H9 (cell line): ENCODE measurements at regions not wholly inside any gene's neighbourhood (a gene's known extent, or its start where the extent isn't known, plus 50 kb on each side); places are given as distances from the start of the nearest gene placed in this dataset.

ENCODE experiments used
- DNase-seq: peaks from one replicate; pipeline ENCODE4 v3.0.0-alpha.2; 2017
- H2AFZ ChIP-seq: one replicate; pipeline ENCODE4 v1.6.1; 2013; ENCODE audit warnings: mild to moderate bottlenecking, low read length, control low read depth, moderate library complexity
- H2AK5ac ChIP-seq: 2 replicates; pipeline ENCODE4 v1.6.1; 2013; ENCODE audit warnings: low read length, control low read depth, mixed read lengths; ENCODE audit not compliant: insufficient read length
- H2BK120ac ChIP-seq: one replicate; pipeline ENCODE4 v1.6.1; 2013; ENCODE audit warnings: low read depth, mild to moderate bottlenecking, low read length, control low read depth, inconsistent platforms; ENCODE audit not compliant: poor library complexity, severe bottlenecking
- H2BK12ac ChIP-seq: 2 replicates; pipeline ENCODE4 v1.6.1; 2013; ENCODE audit warnings: low read length, control low read depth, mixed read lengths, low read depth; ENCODE audit not compliant: insufficient read length
- H2BK15ac ChIP-seq: 2 replicates; pipeline ENCODE4 v1.6.1; 2013; ENCODE audit warnings: low read depth, low read length, control low read depth
- H2BK20ac ChIP-seq: one replicate; pipeline ENCODE4 v1.6.1; 2013; ENCODE audit warnings: low read depth, mild to moderate bottlenecking, low read length, control low read depth, inconsistent platforms; ENCODE audit not compliant: poor library complexity, severe bottlenecking
- H2BK5ac ChIP-seq: 2 replicates; pipeline ENCODE4 v1.6.1; 2013; ENCODE audit warnings: low read length, control low read depth, mixed read lengths; ENCODE audit not compliant: insufficient read length
- H3K14ac ChIP-seq: 2 replicates; pipeline ENCODE4 v1.6.1; 2013; ENCODE audit warnings: low read length, control low read depth; ENCODE audit not compliant: insufficient read depth
- H3K18ac ChIP-seq: 2 replicates; pipeline ENCODE4 v1.6.1; 2013; ENCODE audit warnings: low read depth, mild to moderate bottlenecking, mixed read lengths, low read length, control low read depth; ENCODE audit not compliant: insufficient read length
- H3K23ac ChIP-seq: 2 replicates; pipeline ENCODE4 v1.6.1; 2013; ENCODE audit warnings: low read length, control low read depth, mixed read lengths, low read depth; ENCODE audit not compliant: insufficient read length
- H3K23me2 ChIP-seq: 2 replicates; pipeline ENCODE4 v1.6.1; 2013; ENCODE audit warnings: low read depth, mild to moderate bottlenecking, mixed read lengths, low read length, control low read depth; ENCODE audit not compliant: insufficient read length, poor library complexity, severe bottlenecking
- H3K27ac ChIP-seq: 2 replicates; pipeline ENCODE4 v1.5.1; 2013; ENCODE audit warnings: low read length, control low read depth, mixed read lengths, low read depth; ENCODE audit not compliant: insufficient read length
- H3K27me3 ChIP-seq: 2 replicates; pipeline ENCODE4 v1.6.1; 2013; ENCODE audit warnings: low read length, control low read depth, inconsistent platforms; ENCODE audit not compliant: insufficient read depth
- H3K4ac ChIP-seq: 2 replicates; pipeline ENCODE4 v1.6.1; 2013; ENCODE audit warnings: low read depth, mild to moderate bottlenecking, control low read depth, inconsistent platforms, low read length, moderate library complexity
- H3K4me1 ChIP-seq: 2 replicates; pipeline ENCODE4 v1.6.1; 2013; ENCODE audit warnings: low read length, control low read depth, inconsistent platforms; ENCODE audit not compliant: insufficient read depth
- H3K4me2 ChIP-seq: 2 replicates; pipeline ENCODE4 v1.6.1; 2013; ENCODE audit warnings: low read length, control low read depth, mixed read lengths; ENCODE audit not compliant: insufficient read length, insufficient read depth
- H3K56ac ChIP-seq: 2 replicates; pipeline ENCODE4 v1.6.1; 2013; ENCODE audit warnings: low read depth, mild to moderate bottlenecking, mixed read lengths, low read length, control low read depth; ENCODE audit not compliant: insufficient read length
- H3K79me1 ChIP-seq: 2 replicates; pipeline ENCODE4 v1.6.1; 2013; ENCODE audit warnings: low read depth, mild to moderate bottlenecking, moderate library complexity, low read length, control low read depth, inconsistent platforms; ENCODE audit not compliant: insufficient read depth, poor library complexity, severe bottlenecking
- H3K79me2 ChIP-seq: 2 replicates; pipeline ENCODE4 v1.6.1; 2013; ENCODE audit warnings: low read length, control low read depth, inconsistent platforms; ENCODE audit not compliant: insufficient read depth
- H3K9ac ChIP-seq: 2 replicates; pipeline ENCODE4 v1.6.1; 2013; ENCODE audit warnings: low read length, control low read depth, mixed read lengths; ENCODE audit not compliant: insufficient read length; ENCODE audit errors: extremely low read depth
- H3K9me3 ChIP-seq: one replicate; pipeline ENCODE4 v1.6.1; 2013; ENCODE audit warnings: low read depth, low read length, inconsistent platforms; ENCODE audit not compliant: control insufficient read depth
- H3T11ph ChIP-seq: one replicate; pipeline ENCODE4 v1.6.1; 2013; ENCODE audit warnings: mild to moderate bottlenecking, low read length, control low read depth, inconsistent platforms
- H4K20me1 ChIP-seq: one replicate; pipeline ENCODE4 v1.6.1; 2013; ENCODE audit not compliant: control insufficient read depth, insufficient read length, insufficient read depth
- H4K5ac ChIP-seq: 2 replicates; pipeline ENCODE4 v1.6.1; 2013; ENCODE audit warnings: low read depth, mild to moderate bottlenecking, mixed read lengths, low read length, control low read depth; ENCODE audit not compliant: insufficient read length
- H4K8ac ChIP-seq: replicated peaks from 2 replicates; pipeline ENCODE4 v1.6.1; 2013; ENCODE audit warnings: low read length, control low read depth, mixed read lengths, low read depth; ENCODE audit not compliant: insufficient read length
- H4K91ac ChIP-seq: 2 replicates; pipeline ENCODE4 v1.6.1; 2013; ENCODE audit warnings: low read depth, mild to moderate bottlenecking, moderate library complexity, mixed read lengths, low read length, control low read depth; ENCODE audit not compliant: insufficient read length
- H3K27ac Mint-ChIP-seq, 3 experiments: 2 replicates in 2 of 3; 3 replicates in 1 of 3; pipeline ENCODE4 v1.8.0; 2020 to 2021; ENCODE audit warnings: mixed read lengths in 3 of 3, mild to moderate bottlenecking in 1 of 3, moderate library complexity in 1 of 3
- H3K27me3 Mint-ChIP-seq: 2 replicates; pipeline ENCODE4 v1.8.0; 2021; ENCODE audit warnings: low read depth, mild to moderate bottlenecking, moderate library complexity, mixed read lengths
- H3K36me3 Mint-ChIP-seq, 3 experiments: 2 replicates in 2 of 3; 3 replicates in 1 of 3; pipeline ENCODE4 v1.8.0; 2020 to 2021; ENCODE audit warnings: low read depth in 3 of 3, mixed read lengths in 3 of 3; ENCODE audit not compliant: insufficient read depth in 1 of 3
- H3K4me1 Mint-ChIP-seq, 2 experiments: 2 replicates each; pipeline ENCODE4 v1.8.0; 2020; ENCODE audit warnings: mixed read lengths in 2 of 2
- H3K4me3 Mint-ChIP-seq, 2 experiments: 2 replicates in 1 of 2; 3 replicates in 1 of 2; pipeline ENCODE4 v1.8.0; 2020 to 2021; ENCODE audit warnings: mild to moderate bottlenecking in 2 of 2, mixed read lengths in 2 of 2, moderate library complexity in 1 of 2
- H3K9me3 Mint-ChIP-seq, 2 experiments: 2 replicates in 1 of 2; 3 replicates in 1 of 2; pipeline ENCODE4 v1.8.0; 2020; ENCODE audit warnings: mild to moderate bottlenecking in 2 of 2, mixed read lengths in 2 of 2, moderate library complexity in 1 of 2
- WGBS: extraction: QIAGEN DNeasy Blood & Tissue Kit; methylation state at CpG from one replicate; pipeline ENCODE4 v1.1.7; 2013; ENCODE audit warnings: missing lambda C conversion rate, low lambda C conversion rate, mixed read lengths; ENCODE audit not compliant: insufficient read length; ENCODE audit errors: extremely low coverage; 5-methylcytosine and 5-hydroxymethylcytosine counted together
- TF ChIP-seq, protein P1 (sequence below): fragments of 200-600 bp; sonication (generic); conservative IDR thresholded peaks from 3 replicates; pipeline ENCODE4 v1.8.0; 2021; ENCODE audit warnings: antibody characterized with exemption, mild to moderate bottlenecking

- Histone ChIP-seq H2BK5ac (no peak overlapping the region), H2AFZ (no peak overlapping the region), H2BK20ac (no peak overlapping the region), H2BK120ac (no peak overlapping the region), H4K91ac (no peak overlapping the region), H3K9me3 (no peaks in the 10 kb centered on the region), H3K18ac (no peak overlapping the region), H3K9ac (no peak overlapping the region), H3K4me1 (no peaks in the 10 kb centered on the region; the same call in 1 of the 2 replicates), H3K79me2 (no peaks in the 10 kb centered on the region), H4K8ac (no peak overlapping the region), H4K5ac (no peak overlapping the region), H3T11ph (no peak overlapping the region), H3K4ac (no peak overlapping the region), H3K23me2 (peaks cover 16% of the 10 kb centered on the region), H2BK15ac (no peak overlapping the region), H3K27me3 (no peaks in the 10 kb centered on the region), H3K14ac (no peak overlapping the region), H3K4me2 (no peak overlapping the region), H4K20me1 (no peaks in the 10 kb centered on the region), H2AK5ac (no peak overlapping the region), H3K56ac (no peak overlapping the region), H2BK12ac (no peak overlapping the region), H3K27ac (no peak overlapping the region), H3K23ac (no peak overlapping the region), H3K79me1 (no peaks in the 10 kb centered on the region)
- Mint-ChIP-seq H3K27me3 (peaks cover 9% of the 10 kb centered on the region), H3K4me1 (peaks cover 10 to 15% of the 10 kb centered on the region in 2 experiments; a peak in 3 of 4 replicates), H3K36me3 (peaks cover 0 to 4% (median 4%) of the 10 kb centered on the region in 3 experiments; a peak in 4 of 7 replicates), H3K9me3 (peaks cover 4 to 5% of the 10 kb centered on the region in 2 experiments; a peak in 4 of 5 replicates), H3K4me3 (no peak overlapping the region), H3K27ac (no peak overlapping the region)
- DNase-seq = no peak
- WGBS = no CpG with 5 or more reads among the region's 7 CpGs
- TF ChIP-seq, protein P1, sequence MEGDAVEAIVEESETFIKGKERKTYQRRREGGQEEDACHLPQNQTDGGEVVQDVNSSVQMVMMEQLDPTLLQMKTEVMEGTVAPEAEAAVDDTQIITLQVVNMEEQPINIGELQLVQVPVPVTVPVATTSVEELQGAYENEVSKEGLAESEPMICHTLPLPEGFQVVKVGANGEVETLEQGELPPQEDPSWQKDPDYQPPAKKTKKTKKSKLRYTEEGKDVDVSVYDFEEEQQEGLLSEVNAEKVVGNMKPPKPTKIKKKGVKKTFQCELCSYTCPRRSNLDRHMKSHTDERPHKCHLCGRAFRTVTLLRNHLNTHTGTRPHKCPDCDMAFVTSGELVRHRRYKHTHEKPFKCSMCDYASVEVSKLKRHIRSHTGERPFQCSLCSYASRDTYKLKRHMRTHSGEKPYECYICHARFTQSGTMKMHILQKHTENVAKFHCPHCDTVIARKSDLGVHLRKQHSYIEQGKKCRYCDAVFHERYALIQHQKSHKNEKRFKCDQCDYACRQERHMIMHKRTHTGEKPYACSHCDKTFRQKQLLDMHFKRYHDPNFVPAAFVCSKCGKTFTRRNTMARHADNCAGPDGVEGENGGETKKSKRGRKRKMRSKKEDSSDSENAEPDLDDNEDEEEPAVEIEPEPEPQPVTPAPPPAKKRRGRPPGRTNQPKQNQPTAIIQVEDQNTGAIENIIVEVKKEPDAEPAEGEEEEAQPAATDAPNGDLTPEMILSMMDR = no peak
Observed at GRCh38 chr9:129354498-129354897, 176.4 kb upstream of the IER5L start.
